ENCODE measurements at regions not wholly inside any gene's neighbourhood (a gene's known extent, or its start where the extent isn't known, plus 50 kb on each side); places are given as distances from the start of the nearest gene placed in this dataset.
A peak's percentile ranks its signal among the peaks of the same experiment; 100 is the strongest.

DNA sequence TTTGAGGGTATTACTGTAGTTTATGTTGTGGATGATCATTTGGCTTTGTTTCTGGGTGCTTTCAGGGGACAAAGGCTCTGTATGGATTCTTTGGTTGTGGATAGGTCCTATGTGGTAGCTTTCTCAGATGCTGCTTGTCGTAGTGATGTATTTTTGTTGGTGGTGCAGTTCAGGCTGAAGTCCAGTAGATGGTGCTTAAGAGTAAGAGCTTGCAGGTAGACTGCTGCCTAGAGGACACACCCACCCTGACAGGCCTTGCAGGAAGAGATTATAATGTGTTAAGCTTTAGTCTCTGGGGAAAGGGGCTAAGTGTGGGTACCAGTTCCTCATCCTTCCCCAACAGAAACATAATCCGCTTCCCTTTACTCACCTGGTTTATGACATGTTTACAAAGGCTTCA is 62.6 kb upstream of the ADGRB3 start:
- TF ChIP-seq, protein P1, sequence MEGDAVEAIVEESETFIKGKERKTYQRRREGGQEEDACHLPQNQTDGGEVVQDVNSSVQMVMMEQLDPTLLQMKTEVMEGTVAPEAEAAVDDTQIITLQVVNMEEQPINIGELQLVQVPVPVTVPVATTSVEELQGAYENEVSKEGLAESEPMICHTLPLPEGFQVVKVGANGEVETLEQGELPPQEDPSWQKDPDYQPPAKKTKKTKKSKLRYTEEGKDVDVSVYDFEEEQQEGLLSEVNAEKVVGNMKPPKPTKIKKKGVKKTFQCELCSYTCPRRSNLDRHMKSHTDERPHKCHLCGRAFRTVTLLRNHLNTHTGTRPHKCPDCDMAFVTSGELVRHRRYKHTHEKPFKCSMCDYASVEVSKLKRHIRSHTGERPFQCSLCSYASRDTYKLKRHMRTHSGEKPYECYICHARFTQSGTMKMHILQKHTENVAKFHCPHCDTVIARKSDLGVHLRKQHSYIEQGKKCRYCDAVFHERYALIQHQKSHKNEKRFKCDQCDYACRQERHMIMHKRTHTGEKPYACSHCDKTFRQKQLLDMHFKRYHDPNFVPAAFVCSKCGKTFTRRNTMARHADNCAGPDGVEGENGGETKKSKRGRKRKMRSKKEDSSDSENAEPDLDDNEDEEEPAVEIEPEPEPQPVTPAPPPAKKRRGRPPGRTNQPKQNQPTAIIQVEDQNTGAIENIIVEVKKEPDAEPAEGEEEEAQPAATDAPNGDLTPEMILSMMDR (conservative IDR thresholded peaks at IDR 0.05) = peak; percentile 65
- no peak for TF ChIP-seq EZH2 (IDR thresholded peaks at IDR 0.05; ENCODE audit: low read depth)

Data from PC-9 (cell line).